Panc1 (cell line): ENCODE measurements at regions not wholly inside any gene's neighbourhood (a gene's known extent, or its start where the extent isn't known, plus 50 kb on each side); places are given as distances from the start of the nearest gene placed in this dataset.

Experiments
- ATAC-seq: fragments of 200-7000 bp; cut with Tn5 transposase; 2 replicates; pipeline ENCODE4 v1.9.1; 2020; ENCODE audit warnings: mild to moderate bottlenecking, moderate library complexity
- BruUV-seq: library from RNA; stranded (reverse); fragments of 400-500 nt; replicated peaks from 2 replicates; lab custom pipeline; 2021; lab: Mats Ljungman, UMichigan
- CTCF ChIA-PET: fragments of 300-600 bp; sonication (Branson Sonifier 250); formaldehyde crosslinking; loops from one replicate; lab custom pipeline; 2022; ENCODE audit warnings: antibody characterized with exemption; lab: Charles Lee
- POLR2A ChIA-PET: fragments of 300-600 bp; sonication (Branson Sonifier 250); formaldehyde crosslinking; loops from one replicate; lab custom pipeline; 2022; ENCODE audit warnings: antibody characterized with exemption; lab: Charles Lee
- DNase-seq: peaks from one replicate; pipeline ENCODE4 v3.0.0-alpha.2; 2010; ENCODE audit warnings: low read depth, low spot score
- H3K27ac ChIP-seq: 2 replicates; pipeline ENCODE4 v1.5.1; 2011; ENCODE audit warnings: mild to moderate bottlenecking, low read length, inconsistent platforms
- H3K27me3 ChIP-seq: fragments of 200-500 bp; sonication (Bioruptor generic); 2 replicates; pipeline ENCODE4 v1.6.0; 2014; ENCODE audit warnings: low read length, inconsistent platforms; ENCODE audit not compliant: control insufficient read depth, insufficient read depth
- H3K36me3 ChIP-seq: fragments of 200-500 bp; sonication (Bioruptor generic); 2 replicates; pipeline ENCODE4 v1.5.1; 2014; ENCODE audit warnings: inconsistent platforms, mild to moderate bottlenecking, low read length, moderate library complexity; ENCODE audit not compliant: control insufficient read depth, insufficient read depth
- H3K4me1 ChIP-seq: 2 replicates; pipeline ENCODE4 v1.5.1; 2011; ENCODE audit warnings: inconsistent platforms, mild to moderate bottlenecking, low read length, moderate library complexity; ENCODE audit not compliant: control insufficient read depth, insufficient read depth
- H3K4me3 ChIP-seq, 2 experiments: 2 replicates each; pipeline ENCODE4 v1.5.1; 2011 to 2012; ENCODE audit warnings: low read depth in 2 of 2, low read length in 2 of 2, mild to moderate bottlenecking in 2 of 2, inconsistent platforms in 1 of 2, moderate library complexity in 1 of 2
- H3K9me3 ChIP-seq: fragments of 200-500 bp; sonication (Bioruptor generic); 2 replicates; pipeline ENCODE4 v1.5.1; 2014; ENCODE audit warnings: low read depth, mild to moderate bottlenecking, inconsistent platforms, low read length, moderate library complexity; ENCODE audit not compliant: control insufficient read depth, insufficient read depth
- CTCF ChIP-seq: fragments of 450-650 bp; IDR thresholded peaks from 2 replicates; pipeline ENCODE4 v1.5.1; 2017; ENCODE audit warnings: mild to moderate bottlenecking
- POLR2AphosphoS5 ChIP-seq: IDR thresholded peaks from 2 replicates; pipeline ENCODE4 v1.6.1; 2012; ENCODE audit warnings: mild to moderate bottlenecking, low read depth, low read length, moderate library complexity
- REST ChIP-seq, 2 experiments: IDR thresholded peaks; 2 replicates each; pipeline ENCODE4 v1.6.1; 2011 to 2012; ENCODE audit warnings: low read depth in 2 of 2, control low read depth in 1 of 2, low read length in 1 of 2, mild to moderate bottlenecking in 1 of 2, moderate library complexity in 1 of 2; ENCODE audit not compliant: insufficient read depth in 1 of 2
- SIN3A ChIP-seq: IDR thresholded peaks from 2 replicates; pipeline ENCODE4 v1.6.1; 2012; ENCODE audit warnings: low read depth, mild to moderate bottlenecking, low read length, moderate library complexity, borderline replicate concordance; ENCODE audit not compliant: insufficient read depth
- TCF7L2 ChIP-seq: IDR thresholded peaks from 2 replicates; pipeline ENCODE4 v1.6.1; 2011; ENCODE audit warnings: mild to moderate bottlenecking, low read depth, low read length, inconsistent platforms
- in situ Hi-C: cut with HindIII; loops from 2 replicates; pipeline ENCODE4 v1.10.0; 2016; ENCODE audit warnings: low sequenced_read_pairs, low pct_unique_long_range_greater_than_20kb
- intact Hi-C: fragments of 100-400 bp; cut with micrococcal nuclease; formaldehyde crosslinking; loops from one replicate; pipeline ENCODE4 v1.10.0; 2022; ENCODE audit not compliant: unreplicated experiment

GRCh38 chr13:64327505-64328194, 2902.5 kb downstream of the PCDH9 start:
- in situ Hi-C loops (no loop called here), intact Hi-C loops (no loop called here)
- BruUV-seq = no TSS peak
- no peak for ATAC-seq
- POLR2A ChIA-PET = interaction anchor here (0.6 kb wide), 1 partner anchor 35 kb away, joined by 3 read pairs; no protein-coding TSS in a partner anchor
- CTCF ChIA-PET = no interaction called here
- no peaks in the 10 kb centered on the region for H3K27me3 ChIP-seq
- no peak overlapping the region for H3K27ac ChIP-seq
- TF ChIP-seq REST (IDR thresholded peaks at IDR 0.05; ENCODE audit: insufficient read depth in 1 of 2, low read depth in 2 of 2, low read length in 1 of 2) = no peak
- TF ChIP-seq TCF7L2 = no peak
- TF ChIP-seq CTCF = no peak
- no peak for TF ChIP-seq POLR2AphosphoS5
- no peak for TF ChIP-seq SIN3A
- no peak overlapping the region for H3K4me3 ChIP-seq
- no peaks in the 10 kb centered on the region for H3K9me3 ChIP-seq
- no peaks in the 10 kb centered on the region; the same call in 1 of the 2 replicates for H3K4me1 ChIP-seq
- no peak for DNase-seq
- no peaks in the 10 kb centered on the region for H3K36me3 ChIP-seq

- ATAC-seq = no peak
- intact Hi-C loops (no loop called here), in situ Hi-C loops (no loop called here)
- no peak for TF ChIP-seq SIN3A
- no peak for TF ChIP-seq POLR2AphosphoS5
- no peak for TF ChIP-seq TCF7L2
- TF ChIP-seq REST (IDR thresholded peaks at IDR 0.05; ENCODE audit: insufficient read depth in 1 of 2, low read depth in 2 of 2, low read length in 1 of 2) = no peak
- TF ChIP-seq CTCF = no peak
- Histone ChIP-seq H3K27me3 (no peaks in the 10 kb centered on the region), H3K9me3 (no peaks in the 10 kb centered on the region; the same call in 1 of the 2 replicates), H3K27ac (no peak overlapping the region), H3K4me1 (no peaks in the 10 kb centered on the region), H3K4me3 (no peak overlapping the region), H3K36me3 (no peaks in the 10 kb centered on the region)
- CTCF ChIA-PET = no interaction called here
- no TSS peak for BruUV-seq
- DNase-seq = no peak
- POLR2A ChIA-PET = no interaction called here
Measured at GRCh38 chr13:64314331-64314730, 2898.7 kb upstream of the PCDH20 start.
